ENCODE measurements at regions not wholly inside any gene's neighbourhood (a gene's known extent, or its start where the extent isn't known, plus 50 kb on each side); places are given as distances from the start of the nearest gene placed in this dataset.
A peak's percentile ranks its signal among the peaks of the same experiment; 100 is the strongest.

- no peaks in the 10 kb centered on the region for H3K4me1 Mint-ChIP-seq
- no peaks in the 10 kb centered on the region for H3K27me3 Mint-ChIP-seq
- H3K4me3 Mint-ChIP-seq: no peak overlapping the region
- no peaks in the 10 kb centered on the region for H3K9me3 Mint-ChIP-seq
- no peak overlapping the region for H3K27ac Mint-ChIP-seq
- peaks cover 2% of the 10 kb centered on the region for H3K36me3 Mint-ChIP-seq
Measured at GRCh38 chr6:126764104-126764503, 354.4 kb upstream of the RSPO3 start.

GRCh38 chr6:126764671-126765070 is 353.8 kb upstream of the RSPO3 start:
- no peak overlapping the region for H3K27ac Mint-ChIP-seq
- H3K4me3 Mint-ChIP-seq: peak overlapping the region in 1 of 4 donors; percentile 19
- peaks cover 2% of the 10 kb centered on the region for H3K36me3 Mint-ChIP-seq
- H3K27me3 Mint-ChIP-seq: no peaks in the 10 kb centered on the region
- no peaks in the 10 kb centered on the region for H3K4me1 Mint-ChIP-seq
- no peaks in the 10 kb centered on the region for H3K9me3 Mint-ChIP-seq

- Mint-ChIP-seq H3K36me3 (peaks cover 2% of the 10 kb centered on the region), H3K27ac (no peak overlapping the region), H3K27me3 (no peaks in the 10 kb centered on the region), H3K4me3 (no peak overlapping the region), H3K4me1 (no peaks in the 10 kb centered on the region), H3K9me3 (no peaks in the 10 kb centered on the region)
Measured at GRCh38 chr6:126766820-126767219, 351.7 kb upstream of the RSPO3 start.

GRCh38 chr6:126767711-126768110 is 350.8 kb upstream of the RSPO3 start:
- no peak overlapping the region for H3K27ac Mint-ChIP-seq
- H3K36me3 Mint-ChIP-seq: peaks cover 2% of the 10 kb centered on the region
- no peaks in the 10 kb centered on the region for H3K4me1 Mint-ChIP-seq

GRCh38 chr6:126770176-126770575 is 348.3 kb upstream of the RSPO3 start:
- Mint-ChIP-seq H3K27me3 (no peaks in the 10 kb centered on the region), H3K4me1 (no peaks in the 10 kb centered on the region), H3K36me3 (no peaks in the 10 kb centered on the region), H3K4me3 (no peak overlapping the region), H3K9me3 (no peaks in the 10 kb centered on the region), H3K27ac (no peak overlapping the region)

More at GRCh38 chr6:126767711-126768110, 350.8 kb upstream of the RSPO3 start:
- Mint-ChIP-seq H3K4me3 (no peak overlapping the region), H3K27me3 (no peaks in the 10 kb centered on the region), H3K9me3 (no peaks in the 10 kb centered on the region)

- Mint-ChIP-seq H3K4me1 (no peaks in the 10 kb centered on the region), H3K36me3 (no peaks in the 10 kb centered on the region), H3K27me3 (no peaks in the 10 kb centered on the region), H3K9me3 (no peaks in the 10 kb centered on the region), H3K27ac (no peak overlapping the region), H3K4me3 (no peak overlapping the region)
Measured at GRCh38 chr6:126773112-126773805, 345.2 kb upstream of the RSPO3 start.

GRCh38 chr6:126779331-126779730 is 339.1 kb upstream of the RSPO3 start:
- no peaks in the 10 kb centered on the region for H3K4me1 Mint-ChIP-seq
- H3K27me3 Mint-ChIP-seq: peaks cover 1% of the 10 kb centered on the region
- no peaks in the 10 kb centered on the region for H3K9me3 Mint-ChIP-seq
- H3K36me3 Mint-ChIP-seq: no peaks in the 10 kb centered on the region
- no peak overlapping the region for H3K27ac Mint-ChIP-seq
- no peak overlapping the region for H3K4me3 Mint-ChIP-seq

- Mint-ChIP-seq H3K27me3 (peaks cover 1% of the 10 kb centered on the region), H3K4me3 (no peak overlapping the region), H3K9me3 (no peaks in the 10 kb centered on the region), H3K4me1 (no peaks in the 10 kb centered on the region), H3K27ac (no peak overlapping the region), H3K36me3 (no peaks in the 10 kb centered on the region)
Measured at GRCh38 chr6:126781582-126781981, 336.9 kb upstream of the RSPO3 start.

GRCh38 chr6:126784161-126784790 is 334.2 kb upstream of the RSPO3 start:
- Mint-ChIP-seq H3K9me3 (no peaks in the 10 kb centered on the region), H3K4me1 (no peaks in the 10 kb centered on the region), H3K27me3 (peaks cover 1% of the 10 kb centered on the region)

GRCh38 chr6:126786262-126786661 is 332.2 kb upstream of the RSPO3 start:
- Mint-ChIP-seq H3K27me3 (peaks cover 1% of the 10 kb centered on the region), H3K4me1 (no peaks in the 10 kb centered on the region), H3K9me3 (no peaks in the 10 kb centered on the region), H3K27ac (no peak overlapping the region), H3K4me3 (no peak overlapping the region), H3K36me3 (no peaks in the 10 kb centered on the region)

More at GRCh38 chr6:126784161-126784790, 334.2 kb upstream of the RSPO3 start:
- no peaks in the 10 kb centered on the region for H3K36me3 Mint-ChIP-seq
- H3K4me3 Mint-ChIP-seq: no peak overlapping the region
- no peak overlapping the region for H3K27ac Mint-ChIP-seq

- Mint-ChIP-seq H3K27ac (no peak overlapping the region), H3K9me3 (no peaks in the 10 kb centered on the region), H3K27me3 (peaks cover 1% of the 10 kb centered on the region), H3K4me3 (no peak overlapping the region), H3K4me1 (no peaks in the 10 kb centered on the region), H3K36me3 (no peaks in the 10 kb centered on the region)
Measured at GRCh38 chr6:126787635-126788034, 330.8 kb upstream of the RSPO3 start.

- no peaks in the 10 kb centered on the region for H3K4me1 Mint-ChIP-seq
- H3K9me3 Mint-ChIP-seq: no peaks in the 10 kb centered on the region
- no peak overlapping the region for H3K4me3 Mint-ChIP-seq
- peak overlapping the region in 1 of 3 donors; percentile 29 for H3K27ac Mint-ChIP-seq
- H3K36me3 Mint-ChIP-seq: no peaks in the 10 kb centered on the region
- no peaks in the 10 kb centered on the region for H3K27me3 Mint-ChIP-seq
Measured at GRCh38 chr6:126788861-126789365, 329.6 kb upstream of the RSPO3 start.

GRCh38 chr6:126792340-126793085 is 326.0 kb upstream of the RSPO3 start:
- H3K4me3 Mint-ChIP-seq: no peak overlapping the region
- H3K4me1 Mint-ChIP-seq: no peaks in the 10 kb centered on the region
- no peaks in the 10 kb centered on the region for H3K9me3 Mint-ChIP-seq
- no peak overlapping the region for H3K27ac Mint-ChIP-seq
- H3K36me3 Mint-ChIP-seq: no peaks in the 10 kb centered on the region
- no peaks in the 10 kb centered on the region for H3K27me3 Mint-ChIP-seq

GRCh38 chr6:126795161-126795560 is 323.3 kb upstream of the RSPO3 start:
- no peaks in the 10 kb centered on the region for H3K36me3 Mint-ChIP-seq
- H3K4me1 Mint-ChIP-seq: no peaks in the 10 kb centered on the region
- H3K27ac Mint-ChIP-seq: no peak overlapping the region
- H3K4me3 Mint-ChIP-seq: no peak overlapping the region
- H3K27me3 Mint-ChIP-seq: no peaks in the 10 kb centered on the region
- H3K9me3 Mint-ChIP-seq: no peaks in the 10 kb centered on the region

- H3K27me3 Mint-ChIP-seq: no peaks in the 10 kb centered on the region
- no peak overlapping the region for H3K27ac Mint-ChIP-seq
- H3K4me1 Mint-ChIP-seq: no peaks in the 10 kb centered on the region
- H3K9me3 Mint-ChIP-seq: no peaks in the 10 kb centered on the region
- no peaks in the 10 kb centered on the region for H3K36me3 Mint-ChIP-seq
- no peak overlapping the region for H3K4me3 Mint-ChIP-seq
Measured at GRCh38 chr6:126797981-126798380, 320.5 kb upstream of the RSPO3 start.
